Fibroblast of lung (primary cell): ENCODE measurements at regions not wholly inside any gene's neighbourhood (a gene's known extent, or its start where the extent isn't known, plus 50 kb on each side); places are given as distances from the start of the nearest gene placed in this dataset.

Experiments
- CTCF ChIP-seq, 2 donors: IDR thresholded peaks in 1 of 2; conservative IDR thresholded peaks in 1 of 2; 1 replicate in 1 of 2; 2 replicates in 1 of 2; pipeline ENCODE4 v1.5.1; 2011 to 2012; ENCODE audit warnings: low read length in 2 of 2, control low read depth in 1 of 2, inconsistent platforms in 1 of 2, low read depth in 1 of 2, mild to moderate bottlenecking in 1 of 2
- EZH2 ChIP-seq: IDR thresholded peaks from 2 replicates; pipeline ENCODE4 v1.5.1; 2012; ENCODE audit warnings: low read length, control low read depth, mild to moderate bottlenecking; ENCODE audit errors: missing control alignments

- TF ChIP-seq CTCF (conservative IDR thresholded peaks at IDR 0.05 in 1 of 2, IDR thresholded peaks at IDR 0.05 in 1 of 2; ENCODE audit: low read depth in 1 of 2, low read length in 2 of 2) (no peak), EZH2 (no peak)
Measured at GRCh38 chr20:10876558-10876957, 202.8 kb upstream of the JAG1 start.
